ENCODE measurements at regions not wholly inside any gene's neighbourhood (a gene's known extent, or its start where the extent isn't known, plus 50 kb on each side); places are given as distances from the start of the nearest gene placed in this dataset.

- Histone ChIP-seq H3K4me1 (peaks cover 8 to 26% (median 16%) of the 10 kb centered on the region in 4 donors), H3K4me3 (no peak overlapping the region), H3K36me3 (no peaks in the 10 kb centered on the region), H3K27me3 (no peaks in the 10 kb centered on the region), H3K9me3 (no peaks in the 10 kb centered on the region), H3K27ac (peak overlapping the region; percentile 47 to 81 (median 78))
- intact Hi-C loops (cut with DNase I; ENCODE audit: low total_unique reads): no loop called here
- TF ChIP-seq POLR2AphosphoS5 (IDR thresholded peaks at IDR 0.05) (peak in 2 of 3 donors; percentile 40 to 59), EP300 (IDR thresholded peaks at IDR 0.05) (no peak)
- WGBS, 5 donors: 16 to 29% (median 17%) methylated on average over 17 of the region's 17 CpGs
- DNase-seq: peak; percentile 86
These were observed 72.1 kb downstream of the FOXA2 start for GRCh38 chr20:22511943-22512910.

- no peak overlapping the region for H3K4me3 ChIP-seq
- no peaks in the 10 kb centered on the region for H3K36me3 ChIP-seq
- H3K9me3 ChIP-seq: no peaks in the 10 kb centered on the region
- no peak for TF ChIP-seq POLR2AphosphoS5 (IDR thresholded peaks at IDR 0.05)
- no peak for TF ChIP-seq POLR2A (IDR thresholded peaks at IDR 0.05)
- TF ChIP-seq EP300 (IDR thresholded peaks at IDR 0.05): no peak
- no peak for TF ChIP-seq CTCF (IDR thresholded peaks at IDR 0.05)
- intact Hi-C loops (cut with DNase I; ENCODE audit: low total_unique reads): no loop called here
- H3K27me3 ChIP-seq: no peaks in the 10 kb centered on the region
- peaks cover 8 to 26% (median 16%) of the 10 kb centered on the region in 4 donors for H3K4me1 ChIP-seq
- H3K27ac ChIP-seq: peak overlapping the region in 1 of 5 donors; percentile 17
- WGBS, 5 donors: 79 to 90% (median 81%) methylated on average over 3 of the region's 3 CpGs
- DNase-seq: no peak
These were observed 74.6 kb downstream of the FOXA2 start for GRCh38 chr20:22509843-22510147.

DNA sequence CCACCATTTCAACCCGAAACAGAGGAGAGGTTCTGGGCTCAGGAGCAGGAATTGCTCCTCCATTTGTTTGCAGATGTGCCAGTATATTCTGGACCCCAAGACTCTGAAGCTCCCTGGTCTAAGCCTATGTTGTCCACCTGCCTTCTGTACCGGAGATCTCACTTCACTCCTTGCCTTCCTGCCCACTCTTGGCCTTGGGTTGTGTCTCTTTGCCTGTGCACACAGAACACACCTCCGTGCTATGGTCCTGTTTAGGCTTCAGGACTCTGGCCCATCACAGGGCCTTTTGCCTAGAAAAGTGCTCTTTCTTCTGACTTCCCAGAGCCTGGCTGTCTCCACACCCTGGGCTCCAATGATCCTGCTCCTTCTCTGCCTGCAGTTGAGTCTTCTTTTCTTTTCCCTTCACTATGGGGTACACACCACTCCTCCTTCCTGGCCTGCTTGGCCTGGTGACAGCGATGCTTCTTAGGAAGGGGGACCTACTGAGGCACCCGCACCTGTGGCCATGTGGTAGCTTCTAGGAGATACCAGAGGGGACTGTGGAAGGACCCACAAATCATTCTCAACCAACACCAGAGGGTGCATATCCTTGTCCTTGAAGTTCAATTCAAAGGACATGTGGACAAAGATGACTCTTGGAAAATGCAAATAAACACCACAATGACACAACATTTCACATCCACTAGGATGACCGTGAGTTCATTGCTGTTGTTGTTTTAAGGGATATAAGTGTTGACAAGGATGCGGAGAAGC, 75.1 kb downstream of the FOXA2 start:
- TF ChIP-seq POLR2AphosphoS5 (IDR thresholded peaks at IDR 0.05) (no peak), POLR2A (IDR thresholded peaks at IDR 0.05) (no peak), EP300 (IDR thresholded peaks at IDR 0.05) (no peak), CTCF (IDR thresholded peaks at IDR 0.05) (no peak)
- no peaks in the 10 kb centered on the region for H3K9me3 ChIP-seq
- no peaks in the 10 kb centered on the region for H3K36me3 ChIP-seq
- 86 to 94% (median 89%) methylated on average over 7 of the region's 7 CpGs for WGBS, 5 donors
- H3K4me1 ChIP-seq: peaks cover 8 to 26% (median 16%) of the 10 kb centered on the region in 4 donors
- no peak for DNase-seq
- intact Hi-C loops (cut with DNase I; ENCODE audit: low total_unique reads): no loop called here
- H3K4me3 ChIP-seq: no peak overlapping the region
- no peak overlapping the region for H3K27ac ChIP-seq
- no peaks in the 10 kb centered on the region for H3K27me3 ChIP-seq

GRCh38 chr20:22508426-22508825, 75.9 kb downstream of the FOXA2 start:
- TF ChIP-seq CTCF (IDR thresholded peaks at IDR 0.05) (no peak), EP300 (IDR thresholded peaks at IDR 0.05) (no peak), POLR2AphosphoS5 (IDR thresholded peaks at IDR 0.05) (no peak), POLR2A (IDR thresholded peaks at IDR 0.05) (no peak)
- no peak for DNase-seq
- Histone ChIP-seq H3K9me3 (no peaks in the 10 kb centered on the region), H3K36me3 (no peaks in the 10 kb centered on the region), H3K4me1 (peaks cover 8 to 26% (median 15%) of the 10 kb centered on the region in 4 donors), H3K27ac (no peak overlapping the region), H3K27me3 (no peaks in the 10 kb centered on the region), H3K4me3 (no peak overlapping the region)
- 65 to 75% (median 71%) methylated on average over 7 of the region's 7 CpGs for whole genome bisulfite sequencing, 5 donors
- intact Hi-C loops (cut with DNase I; ENCODE audit: low total_unique reads): no loop called here

Data from stomach (tissue), 8 donors.